ENCODE measurements at regions not wholly inside any gene's neighbourhood (a gene's known extent, or its start where the extent isn't known, plus 50 kb on each side); places are given as distances from the start of the nearest gene placed in this dataset.

DNA sequence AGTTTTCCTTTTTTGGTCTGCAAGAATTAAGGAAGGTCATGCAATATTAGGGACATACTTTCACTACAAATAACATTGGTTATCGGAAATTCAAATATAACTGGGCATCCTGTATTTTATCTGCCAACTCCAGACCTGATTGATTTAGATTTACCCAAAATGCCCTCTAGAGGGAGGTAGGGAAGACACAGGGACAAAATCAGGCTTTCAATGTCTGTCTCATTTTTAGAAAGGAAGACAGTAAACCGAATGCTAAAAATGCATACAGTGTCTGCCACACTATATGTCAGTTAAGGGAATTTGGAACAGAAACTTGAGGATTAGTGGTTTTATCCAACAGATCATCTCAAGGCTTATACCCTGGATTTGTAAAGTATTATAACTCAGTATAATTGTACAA, 161.7 kb upstream of the SOX9 start:
- TF ChIP-seq CTCF (conservative IDR thresholded peaks at IDR 0.05; ENCODE audit: low read depth, low read length) (peak; percentile 63), EZH2 (IDR thresholded peaks at IDR 0.05; ENCODE audit: borderline replicate concordance, low read depth, low read length, poor library complexity, severe bottlenecking) (no peak)
